Astrocyte (in vitro differentiated cells and primary cell): ENCODE measurements at regions not wholly inside any gene's neighbourhood (a gene's known extent, or its start where the extent isn't known, plus 50 kb on each side); places are given as distances from the start of the nearest gene placed in this dataset.

Source experiments
- DNase-seq: peaks from one replicate; pipeline ENCODE4 v3.0.0-alpha.2; 2010; ENCODE audit warnings: low read depth
- FAIRE-seq: peaks from 2 replicates; lab custom pipeline; 2011; peaks lifted over from hg19 to GRCh38; lab: Jason Lieb, UNC
- H2AFZ ChIP-seq: 2 replicates; pipeline ENCODE4 v1.6.0; 2012; ENCODE audit warnings: low read depth, low read length, inconsistent platforms
- H3K27ac ChIP-seq: 2 replicates; pipeline ENCODE4 v1.5.1; 2011; ENCODE audit warnings: low read depth, low read length, inconsistent platforms
- H3K27me3 ChIP-seq: 2 replicates; pipeline ENCODE4 v1.6.0; 2011; ENCODE audit warnings: low read length, inconsistent platforms; ENCODE audit not compliant: insufficient read depth
- H3K36me3 ChIP-seq: 2 replicates; pipeline ENCODE4 v1.5.1; 2011; ENCODE audit warnings: low read length, inconsistent platforms; ENCODE audit not compliant: insufficient read depth
- H3K4me1 ChIP-seq: 2 replicates; pipeline ENCODE4 v1.5.1; 2011; ENCODE audit warnings: low read length, inconsistent platforms; ENCODE audit not compliant: insufficient read depth
- H3K4me2 ChIP-seq: 2 replicates; pipeline ENCODE4 v1.6.0; 2012; ENCODE audit warnings: low read length, inconsistent platforms
- H3K4me3 ChIP-seq: 2 replicates; pipeline ENCODE4 v1.5.1; 2011; ENCODE audit warnings: low read depth, mild to moderate bottlenecking, low read length, inconsistent platforms; ENCODE audit not compliant: insufficient read depth
- H3K79me2 ChIP-seq: 2 replicates; pipeline ENCODE4 v1.6.0; 2012; ENCODE audit warnings: mild to moderate bottlenecking, low read length, inconsistent platforms; ENCODE audit not compliant: insufficient read depth
- H3K9ac ChIP-seq: 2 replicates; pipeline ENCODE4 v1.6.0; 2012; ENCODE audit warnings: mild to moderate bottlenecking, low read length, inconsistent platforms
- H3K9me3 ChIP-seq: 2 replicates; pipeline ENCODE4 v1.5.1; 2012; ENCODE audit warnings: low read depth, mild to moderate bottlenecking, low read length, inconsistent platforms; ENCODE audit not compliant: insufficient read depth
- H4K20me1 ChIP-seq: 2 replicates; pipeline ENCODE4 v1.6.0; 2012; ENCODE audit warnings: low read length, inconsistent platforms; ENCODE audit not compliant: insufficient read depth
- H3K27ac Mint-ChIP-seq: one replicate; pipeline ENCODE4 v1.8.0; 2021; ENCODE audit warnings: mild to moderate bottlenecking, mixed read lengths; ENCODE audit not compliant: unreplicated experiment
- H3K27me3 Mint-ChIP-seq: one replicate; pipeline ENCODE4 v1.8.0; 2021; ENCODE audit warnings: low read depth, mixed read lengths; ENCODE audit not compliant: unreplicated experiment
- H3K36me3 Mint-ChIP-seq: one replicate; pipeline ENCODE4 v1.8.0; 2021; ENCODE audit warnings: low read depth, mixed read lengths; ENCODE audit not compliant: unreplicated experiment
- H3K4me1 Mint-ChIP-seq: one replicate; pipeline ENCODE4 v1.8.0; 2021; ENCODE audit warnings: low read depth, mixed read lengths; ENCODE audit not compliant: unreplicated experiment
- H3K4me3 Mint-ChIP-seq: one replicate; pipeline ENCODE4 v1.8.0; 2021; ENCODE audit warnings: mild to moderate bottlenecking, moderate library complexity, mixed read lengths; ENCODE audit not compliant: unreplicated experiment
- H3K9me3 Mint-ChIP-seq: one replicate; pipeline ENCODE4 v1.8.0; 2021; ENCODE audit warnings: mild to moderate bottlenecking, mixed read lengths; ENCODE audit not compliant: unreplicated experiment
- EZH2 ChIP-seq: IDR thresholded peaks from 2 replicates; pipeline ENCODE4 v1.6.1; 2012; ENCODE audit warnings: mild to moderate bottlenecking, low read length, inconsistent platforms; ENCODE audit not compliant: insufficient read depth
- TF ChIP-seq, protein P1 (sequence below): IDR thresholded peaks from 2 replicates; pipeline ENCODE4 v1.5.1; 2011; ENCODE audit warnings: low read depth, mild to moderate bottlenecking, inconsistent platforms, low read length, moderate library complexity; ENCODE audit not compliant: insufficient read depth

DNA sequence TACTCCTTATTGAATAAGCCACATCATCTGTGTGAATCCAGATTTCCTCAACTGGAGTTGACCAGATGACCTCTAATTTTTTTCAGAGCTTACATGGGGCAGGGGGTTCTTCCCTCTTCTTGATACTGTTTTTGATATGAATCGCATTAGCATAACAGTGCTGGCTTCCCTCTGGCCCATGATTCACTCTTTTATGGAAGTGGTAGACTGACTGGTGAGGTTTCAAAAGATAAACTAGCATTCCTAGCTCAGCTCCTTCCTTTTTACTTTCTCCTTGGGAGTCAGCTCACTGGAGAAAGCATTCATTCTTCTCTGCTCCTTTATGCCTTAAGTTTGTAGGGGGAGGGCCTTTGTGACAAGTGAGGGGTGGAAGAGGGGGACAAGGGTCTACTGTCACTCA is 161.0 kb upstream of the FGF13 start:
- peaks cover 6% of the 10 kb centered on the region for H3K4me1 ChIP-seq
- no peak for TF ChIP-seq EZH2
- TF ChIP-seq, protein P1, sequence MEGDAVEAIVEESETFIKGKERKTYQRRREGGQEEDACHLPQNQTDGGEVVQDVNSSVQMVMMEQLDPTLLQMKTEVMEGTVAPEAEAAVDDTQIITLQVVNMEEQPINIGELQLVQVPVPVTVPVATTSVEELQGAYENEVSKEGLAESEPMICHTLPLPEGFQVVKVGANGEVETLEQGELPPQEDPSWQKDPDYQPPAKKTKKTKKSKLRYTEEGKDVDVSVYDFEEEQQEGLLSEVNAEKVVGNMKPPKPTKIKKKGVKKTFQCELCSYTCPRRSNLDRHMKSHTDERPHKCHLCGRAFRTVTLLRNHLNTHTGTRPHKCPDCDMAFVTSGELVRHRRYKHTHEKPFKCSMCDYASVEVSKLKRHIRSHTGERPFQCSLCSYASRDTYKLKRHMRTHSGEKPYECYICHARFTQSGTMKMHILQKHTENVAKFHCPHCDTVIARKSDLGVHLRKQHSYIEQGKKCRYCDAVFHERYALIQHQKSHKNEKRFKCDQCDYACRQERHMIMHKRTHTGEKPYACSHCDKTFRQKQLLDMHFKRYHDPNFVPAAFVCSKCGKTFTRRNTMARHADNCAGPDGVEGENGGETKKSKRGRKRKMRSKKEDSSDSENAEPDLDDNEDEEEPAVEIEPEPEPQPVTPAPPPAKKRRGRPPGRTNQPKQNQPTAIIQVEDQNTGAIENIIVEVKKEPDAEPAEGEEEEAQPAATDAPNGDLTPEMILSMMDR, result no peak
- Mint-ChIP-seq H3K4me1 (peaks cover 5% of the 10 kb centered on the region), H3K4me3 (no peak overlapping the region), H3K36me3 (no peaks in the 10 kb centered on the region), H3K27me3 (no peaks in the 10 kb centered on the region), H3K9me3 (no peaks in the 10 kb centered on the region), H3K27ac (no peak overlapping the region)
- no peak overlapping the region for H3K9ac ChIP-seq
- H2AFZ ChIP-seq, result no peak overlapping the region
- peak; percentile 99 for FAIRE-seq
- no peak overlapping the region for H3K4me3 ChIP-seq
- H3K79me2 ChIP-seq, result no peaks in the 10 kb centered on the region
- no peaks in the 10 kb centered on the region for H3K27me3 ChIP-seq
- no peak overlapping the region for H3K27ac ChIP-seq
- peak; percentile 49 for DNase-seq
- H3K9me3 ChIP-seq, result no peaks in the 10 kb centered on the region
- no peaks in the 10 kb centered on the region for H4K20me1 ChIP-seq
- H3K36me3 ChIP-seq, result no peaks in the 10 kb centered on the region
- peak overlapping the region; percentile 19 for H3K4me2 ChIP-seq

- H3K4me1 Mint-ChIP-seq, result peaks cover 5% of the 10 kb centered on the region
- TF ChIP-seq, protein P1, result no peak
- TF ChIP-seq EZH2, result no peak
- H3K9me3 ChIP-seq, result no peaks in the 10 kb centered on the region
- FAIRE-seq (no peak), DNase-seq (no peak)
- H3K27me3 ChIP-seq, result no peaks in the 10 kb centered on the region
- no peak overlapping the region for H3K4me3 ChIP-seq
- no peaks in the 10 kb centered on the region for H3K36me3 ChIP-seq
- peaks cover 6% of the 10 kb centered on the region for H3K4me1 ChIP-seq
- H3K27me3 Mint-ChIP-seq, result no peaks in the 10 kb centered on the region
- H3K36me3 Mint-ChIP-seq, result no peaks in the 10 kb centered on the region
- no peak overlapping the region for H3K27ac ChIP-seq
- H3K9ac ChIP-seq, result no peak overlapping the region
- no peak overlapping the region for H3K4me3 Mint-ChIP-seq
- H3K27ac Mint-ChIP-seq, result no peak overlapping the region
- H2AFZ ChIP-seq, result no peak overlapping the region
- no peak overlapping the region for H3K4me2 ChIP-seq
- no peaks in the 10 kb centered on the region for H3K79me2 ChIP-seq
- H3K9me3 Mint-ChIP-seq, result no peaks in the 10 kb centered on the region
- H4K20me1 ChIP-seq, result no peaks in the 10 kb centered on the region
Observed at GRCh38 chrX:138871739-138872138, 160.2 kb upstream of the FGF13 start.

DNA sequence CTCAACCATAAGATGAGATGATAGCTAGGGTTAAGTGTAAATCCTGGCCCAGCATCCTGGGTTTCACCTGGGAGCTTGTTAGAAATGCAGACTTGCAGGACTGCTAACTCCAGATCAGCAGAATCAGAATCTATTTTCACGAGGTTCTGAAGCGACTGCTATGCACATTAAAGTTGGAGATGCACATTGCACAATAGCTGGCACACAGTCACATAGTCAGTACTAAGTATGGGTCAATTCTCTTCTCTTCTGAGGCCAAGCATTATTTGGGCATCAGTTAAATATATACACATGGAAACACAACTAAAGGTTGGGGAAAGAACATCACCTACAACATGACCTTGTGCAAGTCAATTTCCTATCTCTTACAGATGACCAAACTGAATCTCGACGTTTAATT is 155.1 kb upstream of the FGF13 start:
- Histone ChIP-seq H4K20me1 (no peaks in the 10 kb centered on the region), H3K4me3 (no peak overlapping the region), H3K27me3 (no peaks in the 10 kb centered on the region), H3K4me1 (no peaks in the 10 kb centered on the region), H3K9me3 (no peaks in the 10 kb centered on the region), H3K9ac (no peak overlapping the region), H3K27ac (no peak overlapping the region), H3K79me2 (no peaks in the 10 kb centered on the region), H3K4me2 (no peak overlapping the region), H2AFZ (no peak overlapping the region), H3K36me3 (no peaks in the 10 kb centered on the region)
- no peaks in the 10 kb centered on the region for H3K27me3 Mint-ChIP-seq
- FAIRE-seq, result peak; percentile 97
- no peaks in the 10 kb centered on the region for H3K36me3 Mint-ChIP-seq
- no peak overlapping the region for H3K27ac Mint-ChIP-seq
- TF ChIP-seq, protein P1, result no peak
- TF ChIP-seq EZH2, result no peak
- H3K4me1 Mint-ChIP-seq, result no peaks in the 10 kb centered on the region
- no peak overlapping the region for H3K4me3 Mint-ChIP-seq
- no peaks in the 10 kb centered on the region for H3K9me3 Mint-ChIP-seq
- no peak for DNase-seq
